ENCODE measurements at regions not wholly inside any gene's neighbourhood (a gene's known extent, or its start where the extent isn't known, plus 50 kb on each side); places are given as distances from the start of the nearest gene placed in this dataset.

GRCh38 chr5:96121364-96121763 lies 159.7 kb upstream of the ELL2 start:
- Histone ChIP-seq H2AFZ (no peak overlapping the region), H3K9me3 (ENCODE audit: control insufficient read depth, low read length) (no peaks in the 10 kb centered on the region), H3K4me1 (no peaks in the 10 kb centered on the region), H3K4me3 (ENCODE audit: low read depth, low read length) (no peak overlapping the region), H3K27me3 (ENCODE audit: control insufficient read depth, insufficient read depth, low read length) (no peaks in the 10 kb centered on the region), H3K36me3 (ENCODE audit: control insufficient read depth, insufficient read depth, low read length) (no peaks in the 10 kb centered on the region), H3K9ac (no peak overlapping the region), H3K79me2 (no peaks in the 10 kb centered on the region), H3K27ac (no peak overlapping the region), H3K4me2 (ENCODE audit: low read length) (no peak overlapping the region)
- no peak for TF ChIP-seq CTCF (IDR thresholded peaks at IDR 0.05)

GRCh38 chr5:96120120-96120519 lies 158.5 kb upstream of the ELL2 start:
- Histone ChIP-seq H3K9me3 (ENCODE audit: control insufficient read depth, low read length) (no peaks in the 10 kb centered on the region), H3K4me3 (ENCODE audit: low read depth, low read length) (no peak overlapping the region), H3K4me2 (ENCODE audit: low read length) (no peak overlapping the region), H3K27ac (no peak overlapping the region), H3K36me3 (ENCODE audit: control insufficient read depth, insufficient read depth, low read length) (no peaks in the 10 kb centered on the region), H3K4me1 (no peaks in the 10 kb centered on the region), H3K9ac (no peak overlapping the region), H2AFZ (no peak overlapping the region), H3K27me3 (ENCODE audit: control insufficient read depth, insufficient read depth, low read length) (no peaks in the 10 kb centered on the region), H3K79me2 (no peaks in the 10 kb centered on the region)
- TF ChIP-seq CTCF (IDR thresholded peaks at IDR 0.05), result no peak

- no peaks in the 10 kb centered on the region for H3K9me3 ChIP-seq (ENCODE audit: control insufficient read depth, low read length)
- H3K4me2 ChIP-seq (ENCODE audit: low read length), result no peak overlapping the region
- H3K4me3 ChIP-seq (ENCODE audit: low read depth, low read length), result no peak overlapping the region
- no peaks in the 10 kb centered on the region for H3K27me3 ChIP-seq (ENCODE audit: control insufficient read depth, insufficient read depth, low read length)
- TF ChIP-seq CTCF (IDR thresholded peaks at IDR 0.05), result no peak
- no peak overlapping the region for H3K9ac ChIP-seq
- no peaks in the 10 kb centered on the region for H3K36me3 ChIP-seq (ENCODE audit: control insufficient read depth, insufficient read depth, low read length)
- H2AFZ ChIP-seq, result no peak overlapping the region
- no peaks in the 10 kb centered on the region for H3K79me2 ChIP-seq
- no peak overlapping the region for H3K27ac ChIP-seq
- no peaks in the 10 kb centered on the region for H3K4me1 ChIP-seq
Measured at GRCh38 chr5:96117771-96118651, 156.4 kb upstream of the ELL2 start.

- H3K79me2 ChIP-seq, result no peaks in the 10 kb centered on the region
- TF ChIP-seq CTCF (IDR thresholded peaks at IDR 0.05), result no peak
Measured at GRCh38 chr5:96115147-96115807, 153.6 kb upstream of the ELL2 start.

More at GRCh38 chr5:96115147-96115807, 153.6 kb upstream of the ELL2 start:
- no peaks in the 10 kb centered on the region for H3K36me3 ChIP-seq (ENCODE audit: control insufficient read depth, insufficient read depth, low read length)
- no peak overlapping the region for H3K4me3 ChIP-seq (ENCODE audit: low read depth, low read length)
- H3K4me2 ChIP-seq (ENCODE audit: low read length), result no peak overlapping the region
- no peaks in the 10 kb centered on the region for H3K27me3 ChIP-seq (ENCODE audit: control insufficient read depth, insufficient read depth, low read length)
- H3K27ac ChIP-seq, result no peak overlapping the region
- no peak overlapping the region for H2AFZ ChIP-seq
- H3K9ac ChIP-seq, result no peak overlapping the region
- no peaks in the 10 kb centered on the region for H3K4me1 ChIP-seq
- no peaks in the 10 kb centered on the region for H3K9me3 ChIP-seq (ENCODE audit: control insufficient read depth, low read length)

All from parathyroid adenoma (tissue), 2 donors.